ENCODE measurements at regions not wholly inside any gene's neighbourhood (a gene's known extent, or its start where the extent isn't known, plus 50 kb on each side); places are given as distances from the start of the nearest gene placed in this dataset.

DNA sequence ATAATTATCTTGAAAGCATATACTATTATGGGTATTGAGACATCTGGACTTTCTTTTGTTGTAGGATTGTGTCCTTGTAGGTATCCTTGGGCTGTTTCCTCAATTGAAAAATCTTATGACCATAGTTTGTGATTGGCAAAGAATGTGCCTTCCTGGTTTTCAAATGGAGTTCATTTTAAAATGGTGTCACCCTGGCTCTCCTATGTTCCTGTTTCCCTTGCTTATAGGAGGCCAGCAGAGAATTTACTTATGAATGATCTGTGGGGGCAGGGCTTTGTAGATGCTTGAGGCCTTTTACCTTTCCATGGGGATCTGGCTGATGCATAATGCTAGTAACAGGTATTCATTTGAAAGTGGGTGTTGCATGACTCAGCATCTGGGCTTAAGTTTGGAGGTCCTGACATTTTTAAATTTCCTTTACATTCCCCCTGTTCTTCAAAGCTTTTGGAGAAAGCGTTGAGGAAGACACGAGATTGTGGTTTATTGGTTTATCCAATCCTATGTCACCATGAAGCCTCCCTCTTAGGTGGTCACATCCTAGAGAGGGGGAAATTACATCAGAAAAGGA, 135.0 kb upstream of the PROKR2 start:
- TF ChIP-seq, protein P1, sequence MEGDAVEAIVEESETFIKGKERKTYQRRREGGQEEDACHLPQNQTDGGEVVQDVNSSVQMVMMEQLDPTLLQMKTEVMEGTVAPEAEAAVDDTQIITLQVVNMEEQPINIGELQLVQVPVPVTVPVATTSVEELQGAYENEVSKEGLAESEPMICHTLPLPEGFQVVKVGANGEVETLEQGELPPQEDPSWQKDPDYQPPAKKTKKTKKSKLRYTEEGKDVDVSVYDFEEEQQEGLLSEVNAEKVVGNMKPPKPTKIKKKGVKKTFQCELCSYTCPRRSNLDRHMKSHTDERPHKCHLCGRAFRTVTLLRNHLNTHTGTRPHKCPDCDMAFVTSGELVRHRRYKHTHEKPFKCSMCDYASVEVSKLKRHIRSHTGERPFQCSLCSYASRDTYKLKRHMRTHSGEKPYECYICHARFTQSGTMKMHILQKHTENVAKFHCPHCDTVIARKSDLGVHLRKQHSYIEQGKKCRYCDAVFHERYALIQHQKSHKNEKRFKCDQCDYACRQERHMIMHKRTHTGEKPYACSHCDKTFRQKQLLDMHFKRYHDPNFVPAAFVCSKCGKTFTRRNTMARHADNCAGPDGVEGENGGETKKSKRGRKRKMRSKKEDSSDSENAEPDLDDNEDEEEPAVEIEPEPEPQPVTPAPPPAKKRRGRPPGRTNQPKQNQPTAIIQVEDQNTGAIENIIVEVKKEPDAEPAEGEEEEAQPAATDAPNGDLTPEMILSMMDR (IDR thresholded peaks at IDR 0.05; ENCODE audit: unreplicated experiment): no peak
- no peaks in the 10 kb centered on the region for H3K36me3 Mint-ChIP-seq (ENCODE audit: insufficient read depth)
- DNase-seq (ENCODE audit: low spot score, unreplicated experiment): no peak

DNA sequence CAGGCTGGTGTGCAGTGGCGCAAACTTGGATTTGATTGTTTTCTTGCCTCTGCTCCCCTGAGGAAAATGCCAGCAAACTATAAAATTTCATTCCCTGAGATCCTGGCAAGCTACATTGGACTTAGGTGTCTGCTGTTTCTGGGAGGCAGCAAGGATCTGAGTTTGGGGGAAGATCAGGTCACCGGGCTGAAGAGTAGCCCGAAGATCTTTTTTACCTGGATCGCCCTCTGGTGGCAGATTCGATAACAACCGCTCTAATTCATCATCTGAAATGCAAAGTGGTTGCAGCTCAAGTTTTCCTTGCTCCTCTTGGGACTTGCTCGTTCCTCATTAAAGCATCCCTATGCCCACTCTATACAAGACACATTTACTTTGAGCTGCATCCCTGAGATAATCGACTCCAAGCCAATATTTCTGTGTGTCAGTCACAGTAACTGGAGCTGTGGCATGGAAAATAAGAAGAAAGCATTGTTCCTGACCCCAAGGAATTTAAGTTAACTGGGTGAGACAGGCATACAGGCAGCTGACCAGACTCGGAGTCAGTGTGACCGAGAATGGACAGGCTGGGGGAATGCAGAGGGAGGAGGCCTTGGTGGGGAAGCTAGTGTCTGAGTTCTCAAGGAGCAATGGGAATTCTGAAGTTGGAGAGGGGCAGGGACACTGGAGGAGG, 131.8 kb upstream of the PROKR2 start:
- Mint-ChIP-seq H3K27me3 (peaks cover 26% of the 10 kb centered on the region), H3K36me3 (ENCODE audit: insufficient read depth) (no peaks in the 10 kb centered on the region), H3K4me1 (ENCODE audit: low read depth) (no peaks in the 10 kb centered on the region), H3K27ac (no peak overlapping the region), H3K4me3 (ENCODE audit: low read depth) (no peak overlapping the region), H3K9me3 (ENCODE audit: low read depth) (no peaks in the 10 kb centered on the region)
- peak; percentile 43 for DNase-seq (ENCODE audit: low spot score, unreplicated experiment)
- TF ChIP-seq, protein P1 (IDR thresholded peaks at IDR 0.05; ENCODE audit: unreplicated experiment): peak; percentile 78

More for the DNA sequence above, 135.0 kb upstream of the PROKR2 start:
- Mint-ChIP-seq H3K27me3 (peaks cover 15% of the 10 kb centered on the region), H3K4me3 (ENCODE audit: low read depth) (no peak overlapping the region), H3K4me1 (ENCODE audit: low read depth) (no peaks in the 10 kb centered on the region), H3K9me3 (ENCODE audit: low read depth) (peaks cover 3% of the 10 kb centered on the region), H3K27ac (no peak overlapping the region)

DNA sequence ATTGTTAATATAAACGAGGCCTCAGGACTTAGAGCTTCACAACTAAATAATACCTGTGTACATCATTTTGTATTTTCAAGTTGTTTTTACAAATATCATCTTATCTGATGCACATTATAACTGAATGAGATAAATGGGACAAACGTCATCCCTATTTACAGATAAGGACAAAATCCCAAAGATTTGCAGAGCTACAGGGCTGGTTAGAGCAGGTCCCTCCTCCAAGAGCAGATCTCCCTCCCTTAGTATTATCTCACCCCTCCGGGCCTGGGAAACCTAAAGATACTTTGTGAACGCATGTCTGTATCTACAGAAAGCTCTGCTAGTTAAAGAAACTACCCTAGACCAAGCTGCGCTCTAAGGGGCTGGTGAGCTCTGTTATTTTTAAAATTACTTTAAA, 130.4 kb upstream of the PROKR2 start:
- Mint-ChIP-seq H3K4me1 (ENCODE audit: low read depth) (no peaks in the 10 kb centered on the region), H3K36me3 (ENCODE audit: insufficient read depth) (no peaks in the 10 kb centered on the region), H3K9me3 (ENCODE audit: low read depth) (no peaks in the 10 kb centered on the region), H3K4me3 (ENCODE audit: low read depth) (no peak overlapping the region), H3K27ac (no peak overlapping the region), H3K27me3 (peaks cover 32% of the 10 kb centered on the region)
- DNase-seq (ENCODE audit: low spot score, unreplicated experiment): no peak
- TF ChIP-seq, protein P1 (IDR thresholded peaks at IDR 0.05; ENCODE audit: unreplicated experiment): no peak

- peaks cover 32% of the 10 kb centered on the region for H3K27me3 Mint-ChIP-seq
- H3K4me3 Mint-ChIP-seq (ENCODE audit: low read depth): no peak overlapping the region
- no peaks in the 10 kb centered on the region for H3K36me3 Mint-ChIP-seq (ENCODE audit: insufficient read depth)
- TF ChIP-seq, protein P1 (IDR thresholded peaks at IDR 0.05; ENCODE audit: unreplicated experiment): no peak
- no peak overlapping the region for H3K27ac Mint-ChIP-seq
- no peak for DNase-seq (ENCODE audit: low spot score, unreplicated experiment)
- H3K9me3 Mint-ChIP-seq (ENCODE audit: low read depth): no peaks in the 10 kb centered on the region
- no peaks in the 10 kb centered on the region for H3K4me1 Mint-ChIP-seq (ENCODE audit: low read depth)
Observed at GRCh38 chr20:5445611-5446010, 128.9 kb upstream of the PROKR2 start.

DNA sequence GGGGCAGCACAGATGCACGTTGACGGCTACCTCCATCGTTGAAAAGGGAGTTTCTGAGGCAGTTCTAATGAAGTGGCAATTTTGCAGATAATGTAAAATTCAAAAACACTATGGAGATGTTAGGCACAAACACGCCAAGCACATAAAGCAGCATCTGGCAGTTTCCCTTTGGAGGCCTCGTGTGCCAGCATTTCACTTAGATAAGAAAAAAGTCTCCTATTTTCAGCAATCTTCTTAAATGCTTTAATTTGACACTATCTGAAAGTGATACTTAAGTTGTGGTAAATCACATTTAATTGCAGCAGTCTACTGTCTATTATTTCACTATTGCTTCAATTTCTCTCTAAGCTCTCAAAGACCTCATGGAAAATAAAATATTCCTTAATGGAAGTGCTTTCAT, 125.3 kb upstream of the PROKR2 start:
- no peak overlapping the region for H3K27ac Mint-ChIP-seq
- peaks cover 18% of the 10 kb centered on the region for H3K27me3 Mint-ChIP-seq
- H3K9me3 Mint-ChIP-seq (ENCODE audit: low read depth): no peaks in the 10 kb centered on the region
- no peaks in the 10 kb centered on the region for H3K4me1 Mint-ChIP-seq (ENCODE audit: low read depth)
- no peaks in the 10 kb centered on the region for H3K36me3 Mint-ChIP-seq (ENCODE audit: insufficient read depth)
- no peak for DNase-seq (ENCODE audit: low spot score, unreplicated experiment)
- TF ChIP-seq, protein P1 (IDR thresholded peaks at IDR 0.05; ENCODE audit: unreplicated experiment): no peak
- H3K4me3 Mint-ChIP-seq (ENCODE audit: low read depth): no peak overlapping the region
